Activated CD8-positive, alpha-beta T cell treated with anti-CD3 and anti-CD28 coated beads for 36 hours (primary cell): ENCODE measurements at regions not wholly inside any gene's neighbourhood (a gene's known extent, or its start where the extent isn't known, plus 50 kb on each side); places are given as distances from the start of the nearest gene placed in this dataset.

ENCODE experiments used
- ATAC-seq: fragments of 200-7000 bp; cut with Tn5 transposase; one replicate; pipeline ENCODE4 v1.10.0; 2021; ENCODE audit warnings: mild to moderate bottlenecking, moderate library complexity
- CTCF ChIA-PET: fragments of 350-600 bp; sonication (Branson Sonifier 250); formaldehyde crosslinking; loops from one replicate; lab custom pipeline; 2021; ENCODE audit warnings: antibody characterized with exemption; lab: Charles Lee
- POLR2A ChIA-PET: fragments of 350-600 bp; sonication (Branson Sonifier 250); formaldehyde crosslinking; loops from one replicate; lab custom pipeline; 2021; ENCODE audit warnings: antibody characterized with exemption; lab: Charles Lee
- DNase-seq: peaks from one replicate; pipeline ENCODE4 v3.0.0-alpha.2; 2020
- H3K27ac Mint-ChIP-seq: one replicate; pipeline ENCODE4 v1.8.0; 2021; ENCODE audit warnings: mild to moderate bottlenecking, mixed read lengths
- H3K27me3 Mint-ChIP-seq: one replicate; pipeline ENCODE4 v1.8.0; 2021; ENCODE audit warnings: mixed read lengths
- H3K36me3 Mint-ChIP-seq: one replicate; pipeline ENCODE4 v1.8.0; 2021; ENCODE audit warnings: low read depth, mixed read lengths
- H3K4me1 Mint-ChIP-seq: one replicate; pipeline ENCODE4 v1.8.0; 2021; ENCODE audit warnings: low read depth, mixed read lengths
- H3K4me3 Mint-ChIP-seq: one replicate; pipeline ENCODE4 v1.8.0; 2021; ENCODE audit warnings: mild to moderate bottlenecking, moderate library complexity, mixed read lengths
- H3K9me3 Mint-ChIP-seq: one replicate; pipeline ENCODE4 v1.8.0; 2021; ENCODE audit warnings: mixed read lengths
- intact Hi-C: fragments of 100-400 bp; cut with micrococcal nuclease; formaldehyde crosslinking; loops from one replicate; pipeline ENCODE4 v1.10.0; 2022
- TF ChIP-seq, protein P1 (sequence below): fragments of 200-600 bp; IDR thresholded peaks from one replicate; pipeline ENCODE4 v1.8.0; 2022; ENCODE audit warnings: antibody characterized with exemption, mild to moderate bottlenecking

DNA sequence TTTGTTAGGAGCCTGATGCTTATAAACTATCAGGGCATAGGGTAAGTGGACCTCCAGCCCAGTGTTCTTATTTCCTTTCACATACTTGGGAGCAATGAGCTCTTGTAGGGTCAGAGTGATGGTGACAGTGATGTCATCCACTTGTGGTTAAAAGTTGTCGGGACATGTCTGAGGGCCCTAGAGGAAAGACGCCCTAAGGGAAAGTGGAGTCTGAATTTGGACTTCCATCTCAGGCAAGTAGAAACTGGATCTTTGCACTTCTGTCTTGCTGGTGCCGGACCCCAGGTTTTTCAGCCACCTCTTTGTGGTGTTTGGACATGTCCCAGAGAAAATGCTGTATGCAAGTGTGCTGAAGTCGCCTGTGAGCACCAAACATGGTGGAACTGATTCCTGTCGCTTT is 900.5 kb downstream of the C6orf118 start:
- no peak for ATAC-seq
- no peaks in the 10 kb centered on the region for H3K36me3 Mint-ChIP-seq
- H3K27me3 Mint-ChIP-seq: no peaks in the 10 kb centered on the region
- no peak for DNase-seq
- H3K4me3 Mint-ChIP-seq: no peak overlapping the region
- CTCF ChIA-PET: no interaction called here
- TF ChIP-seq, protein P1, sequence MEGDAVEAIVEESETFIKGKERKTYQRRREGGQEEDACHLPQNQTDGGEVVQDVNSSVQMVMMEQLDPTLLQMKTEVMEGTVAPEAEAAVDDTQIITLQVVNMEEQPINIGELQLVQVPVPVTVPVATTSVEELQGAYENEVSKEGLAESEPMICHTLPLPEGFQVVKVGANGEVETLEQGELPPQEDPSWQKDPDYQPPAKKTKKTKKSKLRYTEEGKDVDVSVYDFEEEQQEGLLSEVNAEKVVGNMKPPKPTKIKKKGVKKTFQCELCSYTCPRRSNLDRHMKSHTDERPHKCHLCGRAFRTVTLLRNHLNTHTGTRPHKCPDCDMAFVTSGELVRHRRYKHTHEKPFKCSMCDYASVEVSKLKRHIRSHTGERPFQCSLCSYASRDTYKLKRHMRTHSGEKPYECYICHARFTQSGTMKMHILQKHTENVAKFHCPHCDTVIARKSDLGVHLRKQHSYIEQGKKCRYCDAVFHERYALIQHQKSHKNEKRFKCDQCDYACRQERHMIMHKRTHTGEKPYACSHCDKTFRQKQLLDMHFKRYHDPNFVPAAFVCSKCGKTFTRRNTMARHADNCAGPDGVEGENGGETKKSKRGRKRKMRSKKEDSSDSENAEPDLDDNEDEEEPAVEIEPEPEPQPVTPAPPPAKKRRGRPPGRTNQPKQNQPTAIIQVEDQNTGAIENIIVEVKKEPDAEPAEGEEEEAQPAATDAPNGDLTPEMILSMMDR: no peak
- POLR2A ChIA-PET: no interaction called here
- H3K27ac Mint-ChIP-seq: no peak overlapping the region
- H3K4me1 Mint-ChIP-seq: no peaks in the 10 kb centered on the region
- intact Hi-C loops: no loop called here
- peaks cover 4% of the 10 kb centered on the region for H3K9me3 Mint-ChIP-seq

GRCh38 chr6:164404812-164405488 is 904.5 kb downstream of the C6orf118 start:
- no peaks in the 10 kb centered on the region for H3K36me3 Mint-ChIP-seq
- no peak for DNase-seq
- intact Hi-C loops: no loop called here
- POLR2A ChIA-PET: no interaction called here
- TF ChIP-seq, protein P1: no peak
- no peak overlapping the region for H3K27ac Mint-ChIP-seq
- peaks cover 5% of the 10 kb centered on the region for H3K9me3 Mint-ChIP-seq
- no peaks in the 10 kb centered on the region for H3K27me3 Mint-ChIP-seq
- ATAC-seq: no peak
- no peak overlapping the region for H3K4me3 Mint-ChIP-seq
- H3K4me1 Mint-ChIP-seq: no peaks in the 10 kb centered on the region
- CTCF ChIA-PET: no interaction called here

DNA sequence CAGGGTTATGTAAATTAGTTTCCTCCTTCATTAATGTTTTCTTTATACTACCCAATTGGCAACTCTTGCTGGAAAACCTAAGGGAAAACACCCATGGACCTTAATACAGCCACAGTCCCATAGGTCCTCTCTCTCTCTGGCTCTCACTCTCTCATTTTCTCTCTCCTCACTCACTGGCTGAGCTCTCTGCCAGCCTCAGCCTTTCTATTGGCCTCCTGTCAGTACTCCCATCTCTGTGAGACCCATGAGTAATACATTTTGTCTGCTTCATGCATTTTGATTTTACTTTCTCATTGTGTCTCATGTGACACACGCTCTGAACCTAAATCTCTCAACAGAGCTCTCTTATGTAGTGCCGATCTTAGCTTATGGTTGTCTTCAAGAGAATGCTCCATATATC is 907.5 kb downstream of the C6orf118 start:
- Mint-ChIP-seq H3K4me1 (peaks cover 2% of the 10 kb centered on the region), H3K4me3 (no peak overlapping the region), H3K36me3 (no peaks in the 10 kb centered on the region), H3K27ac (no peak overlapping the region), H3K27me3 (no peaks in the 10 kb centered on the region), H3K9me3 (peaks cover 5% of the 10 kb centered on the region)
- intact Hi-C loops: no loop called here
- POLR2A ChIA-PET: no interaction called here
- TF ChIP-seq, protein P1: no peak
- no peak for DNase-seq
- CTCF ChIA-PET: no interaction called here
- ATAC-seq: no peak

DNA sequence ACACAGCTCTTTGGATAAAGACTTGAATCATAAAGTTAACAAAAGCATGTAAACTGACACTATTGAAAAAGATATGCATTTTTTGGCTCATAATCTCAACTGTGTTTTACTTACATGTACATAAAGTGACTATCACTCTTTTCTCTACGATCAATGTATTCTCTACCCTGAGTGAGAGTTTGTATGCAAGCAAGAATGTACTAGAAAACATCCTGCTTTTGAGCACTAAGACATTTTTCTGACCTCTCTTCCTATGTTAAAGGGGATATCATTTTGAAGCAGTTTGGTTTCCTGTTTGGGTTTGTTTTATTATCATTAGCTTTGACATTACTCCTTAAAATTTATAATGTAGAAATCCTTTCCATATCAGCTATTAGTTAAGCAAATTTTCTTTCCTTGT is 910.8 kb downstream of the C6orf118 start:
- ChIA-PET CTCF (no interaction called here), POLR2A (no interaction called here)
- Mint-ChIP-seq H3K4me1 (peaks cover 2% of the 10 kb centered on the region), H3K4me3 (no peak overlapping the region), H3K27ac (no peak overlapping the region), H3K9me3 (peaks cover 2% of the 10 kb centered on the region), H3K27me3 (no peaks in the 10 kb centered on the region), H3K36me3 (no peaks in the 10 kb centered on the region)
- TF ChIP-seq, protein P1: no peak
- no peak for DNase-seq
- intact Hi-C loops: no loop called here
- ATAC-seq: no peak

- no peaks in the 10 kb centered on the region for H3K9me3 Mint-ChIP-seq
- intact Hi-C loops: no loop called here
Measured at GRCh38 chr6:164396071-164397047, 913.0 kb downstream of the C6orf118 start.

More at GRCh38 chr6:164396071-164397047, 913.0 kb downstream of the C6orf118 start:
- Mint-ChIP-seq H3K4me1 (peaks cover 2% of the 10 kb centered on the region), H3K27ac (no peak overlapping the region), H3K27me3 (no peaks in the 10 kb centered on the region), H3K4me3 (no peak overlapping the region), H3K36me3 (no peaks in the 10 kb centered on the region)
- ChIA-PET CTCF (no interaction called here), POLR2A (no interaction called here)
- ATAC-seq: no peak
- no peak for DNase-seq
- TF ChIP-seq, protein P1: no peak
